ENCODE measurements at regions not wholly inside any gene's neighbourhood (a gene's known extent, or its start where the extent isn't known, plus 50 kb on each side); places are given as distances from the start of the nearest gene placed in this dataset.

DNA sequence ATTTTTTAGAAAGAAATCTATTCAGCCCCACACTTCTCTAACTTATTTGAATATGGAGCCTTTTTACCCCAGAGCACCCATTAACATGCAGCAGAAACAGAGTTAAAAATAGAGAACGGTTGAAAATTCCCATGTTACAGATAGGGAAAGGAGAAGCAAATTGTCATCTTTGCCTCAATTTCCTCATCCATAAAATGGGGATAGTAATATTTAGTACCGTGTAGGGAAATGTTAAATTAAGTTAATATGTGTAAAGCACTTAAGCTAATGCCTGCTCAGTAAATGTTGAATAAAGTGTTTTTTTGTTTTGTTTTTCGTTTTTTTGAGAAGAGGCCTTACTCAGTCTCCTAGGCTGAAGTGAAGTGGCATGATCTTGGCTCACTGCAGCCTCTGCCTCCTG lies 50.3 kb downstream of the NAV1 start:
- CTCF ChIA-PET (ENCODE audit: unreplicated experiment) = no interaction called here
- H2AFZ ChIP-seq (ENCODE audit: low read length) = no peak overlapping the region
- H3K4me3 ChIP-seq (ENCODE audit: low read depth, low read length, poor library complexity, severe bottlenecking) = no peak overlapping the region
- no peaks in the 10 kb centered on the region for H3K9me2 ChIP-seq (ENCODE audit: insufficient read depth, low read length)
- H3K27ac ChIP-seq (ENCODE audit: low read depth, low read length, poor library complexity, severe bottlenecking) = no peak overlapping the region
- H3K36me3 ChIP-seq (ENCODE audit: insufficient read depth, low read length) = no peaks in the 10 kb centered on the region
- no peaks in the 10 kb centered on the region for H3K4me1 ChIP-seq (ENCODE audit: insufficient read depth, low read length, poor library complexity, severe bottlenecking)
- no peak overlapping the region for H3K4me2 ChIP-seq (ENCODE audit: low read length)
- no peaks in the 10 kb centered on the region for H3K79me2 ChIP-seq (ENCODE audit: insufficient read depth, low read depth, low read length)
- H4K20me1 ChIP-seq (ENCODE audit: insufficient read depth, low read length) = no peaks in the 10 kb centered on the region
- POLR2A ChIA-PET = no interaction called here
- no peaks in the 10 kb centered on the region for H3K9me3 ChIP-seq (ENCODE audit: low read length)
- intact Hi-C loops (cut with micrococcal nuclease; ENCODE audit: unreplicated experiment) = no loop called here
- no peak for TF ChIP-seq EZH2phosphoT487 (IDR thresholded peaks at IDR 0.05; ENCODE audit: borderline replicate concordance, low read depth, low read length)
- TF ChIP-seq, protein P1, sequence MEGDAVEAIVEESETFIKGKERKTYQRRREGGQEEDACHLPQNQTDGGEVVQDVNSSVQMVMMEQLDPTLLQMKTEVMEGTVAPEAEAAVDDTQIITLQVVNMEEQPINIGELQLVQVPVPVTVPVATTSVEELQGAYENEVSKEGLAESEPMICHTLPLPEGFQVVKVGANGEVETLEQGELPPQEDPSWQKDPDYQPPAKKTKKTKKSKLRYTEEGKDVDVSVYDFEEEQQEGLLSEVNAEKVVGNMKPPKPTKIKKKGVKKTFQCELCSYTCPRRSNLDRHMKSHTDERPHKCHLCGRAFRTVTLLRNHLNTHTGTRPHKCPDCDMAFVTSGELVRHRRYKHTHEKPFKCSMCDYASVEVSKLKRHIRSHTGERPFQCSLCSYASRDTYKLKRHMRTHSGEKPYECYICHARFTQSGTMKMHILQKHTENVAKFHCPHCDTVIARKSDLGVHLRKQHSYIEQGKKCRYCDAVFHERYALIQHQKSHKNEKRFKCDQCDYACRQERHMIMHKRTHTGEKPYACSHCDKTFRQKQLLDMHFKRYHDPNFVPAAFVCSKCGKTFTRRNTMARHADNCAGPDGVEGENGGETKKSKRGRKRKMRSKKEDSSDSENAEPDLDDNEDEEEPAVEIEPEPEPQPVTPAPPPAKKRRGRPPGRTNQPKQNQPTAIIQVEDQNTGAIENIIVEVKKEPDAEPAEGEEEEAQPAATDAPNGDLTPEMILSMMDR (conservative IDR thresholded peaks at IDR 0.05; ENCODE audit: low read length) = no peak
- no TSS peak for BruUV-seq (replicated peaks)
- no peak for DNase-seq (ENCODE audit: low spot score)

DNA sequence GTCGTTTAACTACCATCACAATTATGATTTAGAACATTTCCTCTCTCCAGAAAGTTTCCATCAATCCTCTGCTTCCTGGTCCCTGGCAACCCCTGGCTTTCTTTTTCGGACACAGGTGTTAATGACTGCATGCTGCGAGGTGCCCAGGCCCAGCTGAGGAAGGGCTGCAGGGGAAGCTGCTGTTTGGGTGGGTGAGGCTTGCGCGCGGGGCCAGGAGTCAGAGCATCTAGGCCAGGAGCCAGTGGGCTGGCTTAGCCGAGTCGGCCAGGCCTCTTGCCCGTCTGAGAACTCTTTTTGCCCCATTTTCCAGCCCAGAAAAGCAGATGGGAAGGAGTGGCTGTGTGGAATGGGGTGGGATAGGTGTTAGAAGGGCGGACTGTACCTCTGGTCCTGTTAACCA lies 51.5 kb downstream of the NAV1 start:
- Histone ChIP-seq H3K4me1 (ENCODE audit: insufficient read depth, low read length, poor library complexity, severe bottlenecking) (no peaks in the 10 kb centered on the region), H3K79me2 (ENCODE audit: insufficient read depth, low read depth, low read length) (no peaks in the 10 kb centered on the region), H3K27ac (ENCODE audit: low read depth, low read length, poor library complexity, severe bottlenecking) (no peak overlapping the region), H3K36me3 (ENCODE audit: insufficient read depth, low read length) (no peaks in the 10 kb centered on the region), H3K4me3 (ENCODE audit: low read depth, low read length, poor library complexity, severe bottlenecking) (no peak overlapping the region), H3K9me2 (ENCODE audit: insufficient read depth, low read length) (no peaks in the 10 kb centered on the region), H4K20me1 (ENCODE audit: insufficient read depth, low read length) (no peaks in the 10 kb centered on the region), H3K4me2 (ENCODE audit: low read length) (no peak overlapping the region), H3K9me3 (ENCODE audit: low read length) (no peaks in the 10 kb centered on the region), H2AFZ (ENCODE audit: low read length) (no peak overlapping the region)
- BruUV-seq (replicated peaks) = no TSS peak
- no peak for TF ChIP-seq EZH2phosphoT487 (IDR thresholded peaks at IDR 0.05; ENCODE audit: borderline replicate concordance, low read depth, low read length)
- TF ChIP-seq, protein P1 (conservative IDR thresholded peaks at IDR 0.05; ENCODE audit: low read length) = no peak
- CTCF ChIA-PET (ENCODE audit: unreplicated experiment) = no interaction called here
- POLR2A ChIA-PET = no interaction called here
- no peak for DNase-seq (ENCODE audit: low spot score)
- intact Hi-C loops (cut with micrococcal nuclease; ENCODE audit: unreplicated experiment) = no loop called here

DNA sequence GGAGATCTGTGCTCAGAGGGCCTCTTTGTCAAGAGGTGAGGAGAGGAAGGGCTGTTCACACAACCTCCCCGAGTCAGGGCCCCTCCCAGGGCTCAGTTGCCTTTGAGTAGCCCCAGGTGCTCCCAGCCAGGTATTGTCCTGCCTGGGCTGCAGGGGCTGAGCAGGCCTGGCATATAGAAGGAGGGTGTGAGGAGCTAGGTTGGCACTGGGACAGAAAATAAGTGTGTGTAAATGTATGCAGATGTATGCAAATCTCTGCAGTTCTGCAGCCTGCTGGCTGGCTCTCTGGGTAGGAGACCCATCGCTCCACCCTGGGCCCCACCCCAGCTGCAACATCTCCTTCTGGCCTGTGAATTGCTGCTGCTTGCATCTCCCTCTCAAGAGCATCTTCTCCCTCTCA lies 52.4 kb downstream of the NAV1 start:
- Histone ChIP-seq H3K9me3 (ENCODE audit: low read length) (no peaks in the 10 kb centered on the region), H3K36me3 (ENCODE audit: insufficient read depth, low read length) (no peaks in the 10 kb centered on the region), H2AFZ (ENCODE audit: low read length) (no peak overlapping the region), H4K20me1 (ENCODE audit: insufficient read depth, low read length) (no peaks in the 10 kb centered on the region), H3K79me2 (ENCODE audit: insufficient read depth, low read depth, low read length) (no peaks in the 10 kb centered on the region), H3K27ac (ENCODE audit: low read depth, low read length, poor library complexity, severe bottlenecking) (no peak overlapping the region), H3K9me2 (ENCODE audit: insufficient read depth, low read length) (no peaks in the 10 kb centered on the region), H3K4me1 (ENCODE audit: insufficient read depth, low read length, poor library complexity, severe bottlenecking) (no peaks in the 10 kb centered on the region), H3K4me2 (ENCODE audit: low read length) (no peak overlapping the region), H3K4me3 (ENCODE audit: low read depth, low read length, poor library complexity, severe bottlenecking) (no peak overlapping the region)
- POLR2A ChIA-PET = no interaction called here
- CTCF ChIA-PET (ENCODE audit: unreplicated experiment) = no interaction called here
- DNase-seq (ENCODE audit: low spot score) = no peak
- TF ChIP-seq EZH2phosphoT487 (IDR thresholded peaks at IDR 0.05; ENCODE audit: borderline replicate concordance, low read depth, low read length) = no peak
- TF ChIP-seq, protein P1 (conservative IDR thresholded peaks at IDR 0.05; ENCODE audit: low read length) = no peak
- intact Hi-C loops (cut with micrococcal nuclease; ENCODE audit: unreplicated experiment) = no loop called here
- no TSS peak for BruUV-seq (replicated peaks)

All from OCI-LY7 (cell line).